SK-N-SH (cell line): ENCODE measurements at regions not wholly inside any gene's neighbourhood (a gene's known extent, or its start where the extent isn't known, plus 50 kb on each side); places are given as distances from the start of the nearest gene placed in this dataset.

Experiments used
- CHD2 ChIP-seq: fragments of 150-350 bp; IDR thresholded peaks from 2 replicates; pipeline ENCODE4 v1.6.1; 2018; ENCODE audit warnings: low read length; ENCODE audit not compliant: partially characterized antibody
- ELF1 ChIP-seq: IDR thresholded peaks from 2 replicates; pipeline ENCODE4 v1.4.0; 2012
- EZH2phosphoT487 ChIP-seq: fragments of 200-600 bp; sonication (generic); IDR thresholded peaks from 2 replicates; pipeline ENCODE4 v1.6.1; 2017; ENCODE audit warnings: low read depth, mixed run types, mild to moderate bottlenecking, antibody characterized with exemption, moderate library complexity, borderline replicate concordance
- GABPA ChIP-seq: IDR thresholded peaks from 2 replicates; pipeline ENCODE4 v1.4.0; 2012; ENCODE audit warnings: low read depth, mild to moderate bottlenecking
- MEF2A ChIP-seq: IDR thresholded peaks from 2 replicates; pipeline ENCODE4 v1.4.0; 2012; ENCODE audit warnings: low read depth, borderline replicate concordance
- NRF1 ChIP-seq: IDR thresholded peaks from 2 replicates; pipeline ENCODE4 v1.6.1; 2012; ENCODE audit warnings: low read depth, mild to moderate bottlenecking, low read length
- PBX3 ChIP-seq: IDR thresholded peaks from 2 replicates; pipeline ENCODE4; 2012
- POLR2AphosphoS5 ChIP-seq: IDR thresholded peaks from 2 replicates; pipeline ENCODE4 v1.6.1; 2012; ENCODE audit warnings: low read depth, low read length
- RFX5 ChIP-seq: IDR thresholded peaks from 2 replicates; pipeline ENCODE4 v1.6.1; 2012; ENCODE audit warnings: mild to moderate bottlenecking, improper control_type of control experiment, low read length
- YY1 ChIP-seq: IDR thresholded peaks from 2 replicates; pipeline ENCODE4 v1.4.0; 2012; ENCODE audit warnings: low read depth, mild to moderate bottlenecking
- ZBTB33 ChIP-seq: IDR thresholded peaks from 2 replicates; pipeline ENCODE4 v1.4.0; 2012; ENCODE audit warnings: low read depth, borderline replicate concordance
- TF ChIP-seq, protein P1 (sequence below): fragments of 200-600 bp; sonication (generic); IDR thresholded peaks from 2 replicates; pipeline ENCODE4 v1.6.1; 2017; ENCODE audit warnings: antibody characterized with exemption, mild to moderate bottlenecking, moderate library complexity
- TF ChIP-seq, protein P2 (sequence below): fragments of 150-350 bp; IDR thresholded peaks from 2 replicates; pipeline ENCODE4 v1.6.1; 2017; ENCODE audit warnings: antibody characterized with exemption, low read length, low read depth, borderline replicate concordance

- TF ChIP-seq GABPA: no peak
- TF ChIP-seq, protein P1, sequence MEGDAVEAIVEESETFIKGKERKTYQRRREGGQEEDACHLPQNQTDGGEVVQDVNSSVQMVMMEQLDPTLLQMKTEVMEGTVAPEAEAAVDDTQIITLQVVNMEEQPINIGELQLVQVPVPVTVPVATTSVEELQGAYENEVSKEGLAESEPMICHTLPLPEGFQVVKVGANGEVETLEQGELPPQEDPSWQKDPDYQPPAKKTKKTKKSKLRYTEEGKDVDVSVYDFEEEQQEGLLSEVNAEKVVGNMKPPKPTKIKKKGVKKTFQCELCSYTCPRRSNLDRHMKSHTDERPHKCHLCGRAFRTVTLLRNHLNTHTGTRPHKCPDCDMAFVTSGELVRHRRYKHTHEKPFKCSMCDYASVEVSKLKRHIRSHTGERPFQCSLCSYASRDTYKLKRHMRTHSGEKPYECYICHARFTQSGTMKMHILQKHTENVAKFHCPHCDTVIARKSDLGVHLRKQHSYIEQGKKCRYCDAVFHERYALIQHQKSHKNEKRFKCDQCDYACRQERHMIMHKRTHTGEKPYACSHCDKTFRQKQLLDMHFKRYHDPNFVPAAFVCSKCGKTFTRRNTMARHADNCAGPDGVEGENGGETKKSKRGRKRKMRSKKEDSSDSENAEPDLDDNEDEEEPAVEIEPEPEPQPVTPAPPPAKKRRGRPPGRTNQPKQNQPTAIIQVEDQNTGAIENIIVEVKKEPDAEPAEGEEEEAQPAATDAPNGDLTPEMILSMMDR: no peak
- TF ChIP-seq ELF1: no peak
- no peak for TF ChIP-seq CHD2
- TF ChIP-seq, protein P2, sequence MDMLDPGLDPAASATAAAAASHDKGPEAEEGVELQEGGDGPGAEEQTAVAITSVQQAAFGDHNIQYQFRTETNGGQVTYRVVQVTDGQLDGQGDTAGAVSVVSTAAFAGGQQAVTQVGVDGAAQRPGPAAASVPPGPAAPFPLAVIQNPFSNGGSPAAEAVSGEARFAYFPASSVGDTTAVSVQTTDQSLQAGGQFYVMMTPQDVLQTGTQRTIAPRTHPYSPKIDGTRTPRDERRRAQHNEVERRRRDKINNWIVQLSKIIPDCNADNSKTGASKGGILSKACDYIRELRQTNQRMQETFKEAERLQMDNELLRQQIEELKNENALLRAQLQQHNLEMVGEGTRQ: no peak
- no peak for TF ChIP-seq POLR2AphosphoS5
- TF ChIP-seq NRF1: no peak
- TF ChIP-seq YY1: no peak
- TF ChIP-seq RFX5: no peak
- TF ChIP-seq MEF2A: no peak
- TF ChIP-seq ZBTB33: no peak
- no peak for TF ChIP-seq EZH2phosphoT487
- TF ChIP-seq PBX3: no peak
These were observed 288.3 kb downstream of the TGFB2 start for GRCh38 chr1:218633238-218633988.
